Suprapubic skin (tissue), 3 donors: ENCODE measurements at regions not wholly inside any gene's neighbourhood (a gene's known extent, or its start where the extent isn't known, plus 50 kb on each side); places are given as distances from the start of the nearest gene placed in this dataset.

Experiments
- CTCF ChIP-seq, 2 donors: fragments of 200-600 bp in 1 of 2; fragments of 450-650 bp in 1 of 2; sonication (generic) in 1 of 2; IDR thresholded peaks; one replicate each; pipeline ENCODE4 v1.5.1; 2016 to 2019; ENCODE audit warnings: antibody characterized with exemption in 2 of 2, mild to moderate bottlenecking in 1 of 2, moderate library complexity in 1 of 2
- POLR2A ChIP-seq, 2 donors: fragments of 450-650 bp; IDR thresholded peaks; one replicate each; pipeline ENCODE4 v1.6.1; 2017; ENCODE audit warnings: antibody characterized with exemption in 2 of 2, mild to moderate bottlenecking in 2 of 2, moderate library complexity in 2 of 2

- TF ChIP-seq CTCF (IDR thresholded peaks at IDR 0.05) (no peak), POLR2A (IDR thresholded peaks at IDR 0.05) (no peak)
Observed at GRCh38 chr13:73220966-73221720, 162.3 kb downstream of the KLF5 start.
